ENCODE measurements at regions not wholly inside any gene's neighbourhood (a gene's known extent, or its start where the extent isn't known, plus 50 kb on each side); places are given as distances from the start of the nearest gene placed in this dataset.

DNA sequence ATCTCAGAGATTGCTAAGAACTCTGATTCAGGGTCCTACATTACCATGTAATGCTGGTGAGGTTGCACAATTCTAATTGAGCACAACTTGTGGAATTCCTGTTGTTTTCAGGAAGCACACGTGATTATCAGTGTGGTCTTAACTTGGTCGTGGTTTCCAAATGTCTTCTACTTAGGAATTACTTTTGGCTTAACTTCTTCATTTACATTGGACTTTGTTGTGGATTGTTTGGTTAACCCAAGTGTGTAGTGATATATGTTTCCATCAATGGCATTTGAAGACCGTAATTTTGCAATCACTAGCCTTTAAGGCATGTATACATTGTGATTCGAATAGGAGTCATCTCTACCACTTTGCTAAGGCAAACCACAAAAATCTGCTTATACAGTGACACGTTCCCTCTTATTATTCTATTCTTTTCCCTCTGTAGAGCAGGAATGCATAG, 373.3 kb downstream of the IRS1 start:
- peak in 1 of 2 experiments; percentile 49; a peak in 3 of 6 replicates for ATAC-seq
- H3K27ac ChIP-seq: peak overlapping the region; percentile 54 to 84
- CTCF ChIA-PET: no interaction called here
- peak; percentile 43 for FAIRE-seq
- no peaks in the 10 kb centered on the region for H3K9me3 ChIP-seq
- no peak overlapping the region for H3K4me3 ChIP-seq
- POLR2A ChIA-PET: interaction anchor here (1.5 kb wide), 1 partner anchor 226 kb away, joined by 4 read pairs; no protein-coding TSS in a partner anchor
- no peak for TF ChIP-seq EHMT2 (IDR thresholded peaks at IDR 0.05; ENCODE audit: low read depth)
- TF ChIP-seq JUNB (IDR thresholded peaks at IDR 0.05): peak; percentile 71
- TF ChIP-seq CEBPB (IDR thresholded peaks at IDR 0.05): peak; percentile 81 to 97
- TF ChIP-seq, protein P1, sequence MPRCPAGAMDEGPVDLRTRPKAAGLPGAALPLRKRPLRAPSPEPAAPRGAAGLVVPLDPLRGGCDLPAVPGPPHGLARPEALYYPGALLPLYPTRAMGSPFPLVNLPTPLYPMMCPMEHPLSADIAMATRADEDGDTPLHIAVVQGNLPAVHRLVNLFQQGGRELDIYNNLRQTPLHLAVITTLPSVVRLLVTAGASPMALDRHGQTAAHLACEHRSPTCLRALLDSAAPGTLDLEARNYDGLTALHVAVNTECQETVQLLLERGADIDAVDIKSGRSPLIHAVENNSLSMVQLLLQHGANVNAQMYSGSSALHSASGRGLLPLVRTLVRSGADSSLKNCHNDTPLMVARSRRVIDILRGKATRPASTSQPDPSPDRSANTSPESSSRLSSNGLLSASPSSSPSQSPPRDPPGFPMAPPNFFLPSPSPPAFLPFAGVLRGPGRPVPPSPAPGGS (IDR thresholded peaks at IDR 0.05): no peak
- TF ChIP-seq HDAC2 (IDR thresholded peaks at IDR 0.05): no peak
- TF ChIP-seq FOSB (CRISPR knock-in tag; IDR thresholded peaks at IDR 0.05): no peak
- no peak for TF ChIP-seq POLR2A (IDR thresholded peaks at IDR 0.05; ENCODE audit: low read length)
- TF ChIP-seq RAD21 (conservative IDR thresholded peaks at IDR 0.05 in 1 of 2, IDR thresholded peaks at IDR 0.05 in 1 of 2): peak in 1 of 2 experiments; percentile 30; a peak in 1 of 5 replicates
- TF ChIP-seq TFCP2L1 (CRISPR knock-in tag; IDR thresholded peaks at IDR 0.05): no peak
- no peak for TF ChIP-seq MAZ (IDR thresholded peaks at IDR 0.05; ENCODE audit: borderline replicate concordance, low read depth, low read length)
- peak; percentile 94 for TF ChIP-seq GATA3 (IDR thresholded peaks at IDR 0.05; ENCODE audit: borderline replicate concordance)
- TF ChIP-seq MAFK (IDR thresholded peaks at IDR 0.05; ENCODE audit: partially characterized antibody): no peak
- peak; percentile 37; the same call in 1 of the 2 replicates for TF ChIP-seq HOXB5 (CRISPR knock-in tag; IDR thresholded peaks at IDR 0.05)
- peak in 1 of 2 experiments; percentile 78; a peak in 2 of 5 replicates for TF ChIP-seq EP300 (IDR thresholded peaks at IDR 0.05)
- TF ChIP-seq RCOR1 (IDR thresholded peaks at IDR 0.05; ENCODE audit: low read depth, low read length): no peak
- no peak for TF ChIP-seq NPAS2 (CRISPR knock-in tag; IDR thresholded peaks at IDR 0.05; ENCODE audit: borderline replicate concordance)
- no peak for TF ChIP-seq BHLHE40 (IDR thresholded peaks at IDR 0.05; ENCODE audit: low read depth, low read length)
- TF ChIP-seq, protein P2, sequence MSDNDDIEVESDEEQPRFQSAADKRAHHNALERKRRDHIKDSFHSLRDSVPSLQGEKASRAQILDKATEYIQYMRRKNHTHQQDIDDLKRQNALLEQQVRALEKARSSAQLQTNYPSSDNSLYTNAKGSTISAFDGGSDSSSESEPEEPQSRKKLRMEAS (IDR thresholded peaks at IDR 0.05): peak; percentile 73
- TF ChIP-seq, protein P3, sequence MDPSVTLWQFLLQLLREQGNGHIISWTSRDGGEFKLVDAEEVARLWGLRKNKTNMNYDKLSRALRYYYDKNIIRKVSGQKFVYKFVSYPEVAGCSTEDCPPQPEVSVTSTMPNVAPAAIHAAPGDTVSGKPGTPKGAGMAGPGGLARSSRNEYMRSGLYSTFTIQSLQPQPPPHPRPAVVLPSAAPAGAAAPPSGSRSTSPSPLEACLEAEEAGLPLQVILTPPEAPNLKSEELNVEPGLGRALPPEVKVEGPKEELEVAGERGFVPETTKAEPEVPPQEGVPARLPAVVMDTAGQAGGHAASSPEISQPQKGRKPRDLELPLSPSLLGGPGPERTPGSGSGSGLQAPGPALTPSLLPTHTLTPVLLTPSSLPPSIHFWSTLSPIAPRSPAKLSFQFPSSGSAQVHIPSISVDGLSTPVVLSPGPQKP (IDR thresholded peaks at IDR 0.05; ENCODE audit: low read depth, low read length): no peak
- no peak for TF ChIP-seq CHD2 (IDR thresholded peaks at IDR 0.05; ENCODE audit: low read length, partially characterized antibody)
- peak; percentile 14; the same call in 1 of the 2 replicates for TF ChIP-seq FOSL2 (IDR thresholded peaks at IDR 0.05)
- TF ChIP-seq FOSL2 (CRISPR knock-in tag; IDR thresholded peaks at IDR 0.05): peak; percentile 72
- TF ChIP-seq ZSCAN20 (CRISPR knock-in tag; IDR thresholded peaks at IDR 0.05): no peak
- TF ChIP-seq, protein P4, sequence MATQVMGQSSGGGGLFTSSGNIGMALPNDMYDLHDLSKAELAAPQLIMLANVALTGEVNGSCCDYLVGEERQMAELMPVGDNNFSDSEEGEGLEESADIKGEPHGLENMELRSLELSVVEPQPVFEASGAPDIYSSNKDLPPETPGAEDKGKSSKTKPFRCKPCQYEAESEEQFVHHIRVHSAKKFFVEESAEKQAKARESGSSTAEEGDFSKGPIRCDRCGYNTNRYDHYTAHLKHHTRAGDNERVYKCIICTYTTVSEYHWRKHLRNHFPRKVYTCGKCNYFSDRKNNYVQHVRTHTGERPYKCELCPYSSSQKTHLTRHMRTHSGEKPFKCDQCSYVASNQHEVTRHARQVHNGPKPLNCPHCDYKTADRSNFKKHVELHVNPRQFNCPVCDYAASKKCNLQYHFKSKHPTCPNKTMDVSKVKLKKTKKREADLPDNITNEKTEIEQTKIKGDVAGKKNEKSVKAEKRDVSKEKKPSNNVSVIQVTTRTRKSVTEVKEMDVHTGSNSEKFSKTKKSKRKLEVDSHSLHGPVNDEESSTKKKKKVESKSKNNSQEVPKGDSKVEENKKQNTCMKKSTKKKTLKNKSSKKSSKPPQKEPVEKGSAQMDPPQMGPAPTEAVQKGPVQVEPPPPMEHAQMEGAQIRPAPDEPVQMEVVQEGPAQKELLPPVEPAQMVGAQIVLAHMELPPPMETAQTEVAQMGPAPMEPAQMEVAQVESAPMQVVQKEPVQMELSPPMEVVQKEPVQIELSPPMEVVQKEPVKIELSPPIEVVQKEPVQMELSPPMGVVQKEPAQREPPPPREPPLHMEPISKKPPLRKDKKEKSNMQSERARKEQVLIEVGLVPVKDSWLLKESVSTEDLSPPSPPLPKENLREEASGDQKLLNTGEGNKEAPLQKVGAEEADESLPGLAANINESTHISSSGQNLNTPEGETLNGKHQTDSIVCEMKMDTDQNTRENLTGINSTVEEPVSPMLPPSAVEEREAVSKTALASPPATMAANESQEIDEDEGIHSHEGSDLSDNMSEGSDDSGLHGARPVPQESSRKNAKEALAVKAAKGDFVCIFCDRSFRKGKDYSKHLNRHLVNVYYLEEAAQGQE (IDR thresholded peaks at IDR 0.05): no peak
- TF ChIP-seq JUN (IDR thresholded peaks at IDR 0.05): peak in 1 of 2 experiments; percentile 58; a peak in 2 of 5 replicates
- TF ChIP-seq, protein P5, sequence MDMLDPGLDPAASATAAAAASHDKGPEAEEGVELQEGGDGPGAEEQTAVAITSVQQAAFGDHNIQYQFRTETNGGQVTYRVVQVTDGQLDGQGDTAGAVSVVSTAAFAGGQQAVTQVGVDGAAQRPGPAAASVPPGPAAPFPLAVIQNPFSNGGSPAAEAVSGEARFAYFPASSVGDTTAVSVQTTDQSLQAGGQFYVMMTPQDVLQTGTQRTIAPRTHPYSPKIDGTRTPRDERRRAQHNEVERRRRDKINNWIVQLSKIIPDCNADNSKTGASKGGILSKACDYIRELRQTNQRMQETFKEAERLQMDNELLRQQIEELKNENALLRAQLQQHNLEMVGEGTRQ (IDR thresholded peaks at IDR 0.05): peak; percentile 45; the same call in 1 of the 2 replicates
- no peak for TF ChIP-seq HEYL (CRISPR knock-in tag; IDR thresholded peaks at IDR 0.05)
- H3K4me1 ChIP-seq: peaks cover 44% of the 10 kb centered on the region
- peak overlapping the region; percentile 39 for H3K4me2 ChIP-seq
- peak in 1 of 2 experiments; percentile 65 for DNase-seq (ENCODE audit: low read depth in 1 of 2, low spot score in 1 of 2)
- WGBS (ENCODE audit: missing lambda C conversion rate): 8% methylated on average over 5 of the region's 5 CpGs

Data from A549 (cell line).